Tibial nerve (tissue), 4 donors: ENCODE measurements at regions not wholly inside any gene's neighbourhood (a gene's known extent, or its start where the extent isn't known, plus 50 kb on each side); places are given as distances from the start of the nearest gene placed in this dataset.
"Not testable (repeated sequence)": the region's sequence is repeated elsewhere in the genome, so short reads cannot be mapped to it uniquely, and the experiment has no call there.

Experiments
- DNase-seq, 2 donors: peaks; one replicate each; pipeline ENCODE4 v3.0.0-alpha.2; 2019; ENCODE audit warnings: low spot score in 2 of 2
- H3K27ac ChIP-seq, 4 donors: fragments of 200-600 bp; sonication (generic) in 3 of 4; one replicate each; pipeline ENCODE4 v1.5.1; 2017 to 2019; ENCODE audit warnings: mild to moderate bottlenecking in 1 of 4
- H3K27me3 ChIP-seq, 2 donors: fragments of 200-600 bp; sonication (generic) in 1 of 2; one replicate each; pipeline versions ENCODE4 v1.5.1 to v1.6.0; 2017 to 2019
- H3K36me3 ChIP-seq, 3 donors: fragments of 200-600 bp; sonication (generic); one replicate each; pipeline ENCODE4 v1.5.1; 2018 to 2019
- H3K4me1 ChIP-seq, 4 donors: fragments of 200-600 bp; sonication (generic) in 3 of 4; one replicate each; pipeline ENCODE4 v1.5.1; 2017 to 2019
- H3K4me3 ChIP-seq, 4 donors: fragments of 200-600 bp; sonication (generic) in 3 of 4; one replicate each; pipeline ENCODE4 v1.5.1; 2017 to 2019; ENCODE audit warnings: mild to moderate bottlenecking in 1 of 4, moderate library complexity in 1 of 4
- H3K9me3 ChIP-seq, 4 donors: fragments of 200-600 bp; sonication (generic) in 3 of 4; one replicate each; pipeline ENCODE4 v1.5.1; 2017 to 2019
- EP300 ChIP-seq, 2 donors: sonication (generic); formaldehyde crosslinking; IDR thresholded peaks; one replicate each; pipeline ENCODE4 v1.6.1; 2017; ENCODE audit warnings: antibody characterized with exemption in 2 of 2, mild to moderate bottlenecking in 1 of 2
- POLR2A ChIP-seq, 2 donors: fragments of 450-650 bp; IDR thresholded peaks; one replicate each; pipeline ENCODE4 v1.6.1; 2017; ENCODE audit warnings: antibody characterized with exemption in 2 of 2, mild to moderate bottlenecking in 2 of 2, moderate library complexity in 2 of 2
- WGBS, 2 donors: methylation state at CpG; one replicate each; pipeline ENCODE4 v1.1.5; 2018; 5-methylcytosine and 5-hydroxymethylcytosine counted together
- TF ChIP-seq, protein P1 (sequence below), 5 experiments: fragments of 200-600 bp in 3 of 5; fragments of 450-650 bp in 2 of 5; sonication (generic) in 3 of 5; IDR thresholded peaks; one replicate each; pipeline ENCODE4 v1.5.1; 2016 to 2019; ENCODE audit warnings: antibody characterized with exemption in 5 of 5, mild to moderate bottlenecking in 3 of 5, moderate library complexity in 2 of 5

DNA sequence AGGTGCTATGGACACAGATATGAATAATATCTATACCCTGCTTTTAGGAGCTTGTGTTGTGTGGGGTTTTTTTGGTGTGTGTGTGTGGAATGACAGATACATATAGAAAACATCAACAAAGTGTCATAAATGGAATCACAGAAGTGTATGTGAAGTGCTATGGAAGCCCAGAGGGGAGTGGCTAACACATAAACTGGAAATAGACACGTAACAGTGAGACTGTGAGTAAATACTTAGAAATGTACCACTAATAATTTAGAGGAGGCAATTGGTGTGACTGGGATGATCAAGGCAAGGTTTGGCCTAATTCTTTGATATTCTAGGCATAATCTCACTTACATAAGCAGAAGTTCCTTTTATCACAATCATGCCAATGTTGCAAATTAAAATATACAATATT lies 169.3 kb upstream of the TENM4 start:
- Histone ChIP-seq H3K27me3 (no peaks in the 10 kb centered on the region), H3K9me3 (no peaks in the 10 kb centered on the region), H3K4me1 (no peaks in the 10 kb centered on the region), H3K36me3 (no peaks in the 10 kb centered on the region), H3K4me3 (no peak overlapping the region), H3K27ac (no peak overlapping the region)
- DNase-seq, result no peak
- 53 to 59% methylated on average over 1 of the region's 1 CpG for WGBS, 2 donors
- TF ChIP-seq POLR2A (IDR thresholded peaks at IDR 0.05) (no peak), EP300 (IDR thresholded peaks at IDR 0.05) (no peak)
- TF ChIP-seq, protein P1, sequence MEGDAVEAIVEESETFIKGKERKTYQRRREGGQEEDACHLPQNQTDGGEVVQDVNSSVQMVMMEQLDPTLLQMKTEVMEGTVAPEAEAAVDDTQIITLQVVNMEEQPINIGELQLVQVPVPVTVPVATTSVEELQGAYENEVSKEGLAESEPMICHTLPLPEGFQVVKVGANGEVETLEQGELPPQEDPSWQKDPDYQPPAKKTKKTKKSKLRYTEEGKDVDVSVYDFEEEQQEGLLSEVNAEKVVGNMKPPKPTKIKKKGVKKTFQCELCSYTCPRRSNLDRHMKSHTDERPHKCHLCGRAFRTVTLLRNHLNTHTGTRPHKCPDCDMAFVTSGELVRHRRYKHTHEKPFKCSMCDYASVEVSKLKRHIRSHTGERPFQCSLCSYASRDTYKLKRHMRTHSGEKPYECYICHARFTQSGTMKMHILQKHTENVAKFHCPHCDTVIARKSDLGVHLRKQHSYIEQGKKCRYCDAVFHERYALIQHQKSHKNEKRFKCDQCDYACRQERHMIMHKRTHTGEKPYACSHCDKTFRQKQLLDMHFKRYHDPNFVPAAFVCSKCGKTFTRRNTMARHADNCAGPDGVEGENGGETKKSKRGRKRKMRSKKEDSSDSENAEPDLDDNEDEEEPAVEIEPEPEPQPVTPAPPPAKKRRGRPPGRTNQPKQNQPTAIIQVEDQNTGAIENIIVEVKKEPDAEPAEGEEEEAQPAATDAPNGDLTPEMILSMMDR (IDR thresholded peaks at IDR 0.05), result no peak

DNA sequence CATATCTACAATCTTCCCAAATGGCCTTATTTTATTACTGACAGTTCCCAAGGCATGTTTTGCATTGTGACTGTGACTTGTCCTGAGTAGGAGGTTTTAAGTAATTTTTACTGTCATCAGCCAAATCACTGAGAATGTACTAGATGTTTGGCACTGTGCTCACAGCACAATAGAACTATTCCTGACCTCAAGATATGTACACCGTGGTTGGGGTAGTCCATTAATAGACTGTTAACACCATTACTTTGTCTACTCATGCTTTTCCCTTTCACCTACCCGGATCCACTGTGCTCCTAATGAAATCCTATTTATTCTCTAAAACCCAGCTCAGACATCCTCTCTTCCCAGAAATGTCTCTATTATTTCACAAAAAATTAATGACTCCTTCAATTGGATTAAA lies 168.7 kb upstream of the TENM4 start:
- Histone ChIP-seq H3K4me3 (no peak overlapping the region), H3K4me1 (no peaks in the 10 kb centered on the region), H3K27me3 (no peaks in the 10 kb centered on the region), H3K27ac (no peak overlapping the region), H3K36me3 (no peaks in the 10 kb centered on the region), H3K9me3 (no peaks in the 10 kb centered on the region)
- TF ChIP-seq, protein P1 (IDR thresholded peaks at IDR 0.05), result no peak
- no peak for TF ChIP-seq EP300 (IDR thresholded peaks at IDR 0.05)
- no peak for TF ChIP-seq POLR2A (IDR thresholded peaks at IDR 0.05)
- no peak for DNase-seq
- WGBS, 2 donors, result 68 to 71% methylated on average over 2 of the region's 2 CpGs

DNA sequence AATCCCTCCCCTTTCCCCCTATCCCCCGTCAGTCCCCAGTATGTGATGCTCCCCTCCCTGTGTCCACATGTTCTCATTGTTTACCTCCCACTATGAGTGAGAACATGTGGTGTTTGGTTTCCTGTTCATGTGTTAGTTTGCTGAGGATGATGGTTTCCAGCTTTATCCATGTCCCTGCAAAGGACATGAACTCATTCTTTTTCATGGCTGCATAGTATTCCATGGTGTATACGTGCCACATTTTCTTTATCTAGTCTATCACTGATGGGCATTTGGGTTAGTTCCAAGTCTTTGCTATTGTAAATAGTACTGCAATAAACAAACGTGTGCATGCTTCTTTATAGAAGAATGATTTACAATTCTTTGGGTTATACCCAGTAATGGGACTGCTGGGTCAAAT lies 165.6 kb upstream of the TENM4 start:
- not testable (repeated sequence) for H3K4me1 ChIP-seq, H3K9me3 ChIP-seq, DNase-seq, H3K36me3 ChIP-seq, H3K4me3 ChIP-seq, H3K27me3 ChIP-seq, H3K27ac ChIP-seq
- 79 to 82% methylated on average over 3 of the region's 3 CpGs for WGBS, 2 donors

DNA sequence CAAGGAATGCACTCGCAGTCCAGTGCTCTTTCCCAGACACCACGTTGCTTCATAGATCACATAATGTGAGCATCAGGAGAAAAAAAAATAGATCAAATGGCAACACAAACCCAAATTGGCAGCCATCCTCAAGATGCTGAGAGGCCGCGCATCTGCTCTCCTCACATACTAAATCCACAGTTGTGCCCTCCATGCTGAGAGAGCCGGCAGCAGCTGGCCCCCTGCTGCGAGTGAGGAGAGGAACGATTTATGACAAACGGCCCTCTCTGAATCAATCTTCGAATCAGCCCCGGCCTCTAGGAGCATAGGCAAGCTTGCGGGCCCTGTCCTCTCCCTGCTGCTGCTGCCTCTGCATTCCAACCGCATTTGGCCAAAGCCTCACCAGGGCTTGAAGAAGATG lies 159.9 kb upstream of the TENM4 start:
- TF ChIP-seq, protein P1 (IDR thresholded peaks at IDR 0.05), result no peak
- TF ChIP-seq POLR2A (IDR thresholded peaks at IDR 0.05) (no peak), EP300 (IDR thresholded peaks at IDR 0.05) (no peak)
- Histone ChIP-seq H3K27me3 (no peaks in the 10 kb centered on the region), H3K27ac (no peak overlapping the region), H3K9me3 (peaks cover 0 to 6% (median 0%) of the 10 kb centered on the region in 4 donors), H3K4me1 (no peaks in the 10 kb centered on the region), H3K4me3 (no peak overlapping the region), H3K36me3 (no peaks in the 10 kb centered on the region)
- 66 to 68% methylated on average over 11 to 12 of the region's 12 CpGs for WGBS, 2 donors
- DNase-seq, result no peak

DNA sequence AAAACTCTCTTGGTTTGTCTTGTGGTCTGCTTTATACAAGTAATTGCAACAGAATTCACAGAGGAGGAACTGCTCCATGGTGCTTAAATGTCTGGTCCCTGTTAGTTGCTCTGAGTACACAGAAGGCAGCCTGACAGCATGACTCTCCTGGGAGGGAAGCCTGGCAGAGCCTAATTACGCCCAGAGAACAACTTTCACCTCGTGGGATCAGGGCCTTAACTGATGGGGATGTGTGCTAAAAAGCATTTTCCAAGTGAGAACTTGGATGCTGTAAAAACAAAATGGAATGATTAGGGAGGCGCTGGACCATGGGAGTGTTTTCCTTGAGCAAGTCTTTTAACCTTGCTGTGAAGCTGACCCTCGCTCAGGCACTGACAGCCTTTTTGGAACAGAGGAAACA lies 154.0 kb upstream of the TENM4 start:
- peaks cover 0 to 4% (median 0%) of the 10 kb centered on the region in 4 donors for H3K9me3 ChIP-seq
- WGBS, 2 donors, result 43 to 50% methylated on average over 4 of the region's 4 CpGs
- no peak for TF ChIP-seq POLR2A (IDR thresholded peaks at IDR 0.05)
- TF ChIP-seq, protein P1 (IDR thresholded peaks at IDR 0.05), result no peak
- no peak for TF ChIP-seq EP300 (IDR thresholded peaks at IDR 0.05)
- H3K27ac ChIP-seq, result no peak overlapping the region
- no peak overlapping the region for H3K4me3 ChIP-seq
- no peak for DNase-seq
- no peaks in the 10 kb centered on the region for H3K4me1 ChIP-seq
- H3K27me3 ChIP-seq, result no peaks in the 10 kb centered on the region
- H3K36me3 ChIP-seq, result no peaks in the 10 kb centered on the region

DNA sequence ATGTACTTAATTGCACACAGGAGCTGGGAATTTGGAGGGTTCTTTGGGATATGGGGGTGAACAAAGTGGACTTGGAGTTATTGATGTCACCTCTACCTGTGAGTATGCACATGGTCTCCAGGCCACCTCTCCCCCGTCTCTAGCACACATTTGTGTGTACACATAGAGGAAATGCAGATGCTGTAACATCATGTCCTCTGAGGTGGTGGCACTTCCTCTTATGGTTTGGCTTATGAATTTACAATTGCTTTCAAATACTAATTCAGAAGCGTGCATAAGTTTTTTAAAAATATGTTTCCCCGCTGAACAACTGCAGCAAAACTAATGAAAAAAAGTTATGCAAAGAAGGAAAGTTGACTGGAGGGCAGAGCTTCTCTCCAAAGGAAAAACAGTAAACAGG lies 152.0 kb upstream of the TENM4 start:
- H3K4me1 ChIP-seq, result no peaks in the 10 kb centered on the region
- WGBS, 2 donors, result 67 to 81% methylated on average over 3 of the region's 3 CpGs
- no peaks in the 10 kb centered on the region for H3K27me3 ChIP-seq
- H3K27ac ChIP-seq, result no peak overlapping the region
- no peak for TF ChIP-seq POLR2A (IDR thresholded peaks at IDR 0.05)
- no peak for TF ChIP-seq EP300 (IDR thresholded peaks at IDR 0.05)
- TF ChIP-seq, protein P1 (IDR thresholded peaks at IDR 0.05), result no peak
- no peak for DNase-seq
- no peaks in the 10 kb centered on the region for H3K36me3 ChIP-seq
- no peak overlapping the region for H3K4me3 ChIP-seq
- peaks cover 0 to 3% (median 0%) of the 10 kb centered on the region in 4 donors for H3K9me3 ChIP-seq
